HL-60 (cell line): ENCODE measurements at regions not wholly inside any gene's neighbourhood (a gene's known extent, or its start where the extent isn't known, plus 50 kb on each side); places are given as distances from the start of the nearest gene placed in this dataset.

ENCODE experiments used
- DNase-seq, 2 experiments: peaks; one replicate each; pipeline ENCODE4 v3.0.0-alpha.2; 2010 to 2020; ENCODE audit warnings: low read depth in 1 of 2, low spot score in 1 of 2
- H3K27ac ChIP-seq: fragments of 250-450 bp; sonication (Bioruptor Pico); replicated peaks from 2 replicates; pipeline ENCODE4 v1.5.1; 2020; ENCODE audit warnings: mild to moderate bottlenecking, moderate library complexity
- H3K27me3 ChIP-seq: fragments of 250-450 bp; sonication (Bioruptor Pico); 2 replicates; pipeline ENCODE4 v1.5.1; 2021; ENCODE audit warnings: mild to moderate bottlenecking, moderate library complexity; ENCODE audit not compliant: insufficient read depth, poor library complexity, severe bottlenecking
- H3K4me3 ChIP-seq: replicated peaks from 2 replicates; pipeline ENCODE4 v1.5.1; 2011; ENCODE audit warnings: mild to moderate bottlenecking, control low read depth, low read length; ENCODE audit not compliant: insufficient read depth
- CTCF ChIP-seq: IDR thresholded peaks from one replicate; pipeline ENCODE4 v1.5.1; 2011; ENCODE audit warnings: low read length, control low read depth, inconsistent platforms; ENCODE audit not compliant: insufficient read depth
- GABPA ChIP-seq: IDR thresholded peaks from 2 replicates; pipeline ENCODE4 v1.6.1; 2012; ENCODE audit warnings: low read depth
- POLR2AphosphoS5 ChIP-seq: IDR thresholded peaks from 2 replicates; pipeline ENCODE4 v1.6.1; 2012; ENCODE audit warnings: low read depth
- REST ChIP-seq: IDR thresholded peaks from 2 replicates; pipeline ENCODE4 v1.6.1; 2012; ENCODE audit warnings: low read depth; ENCODE audit not compliant: insufficient replicate concordance
- SPI1 ChIP-seq: IDR thresholded peaks from 2 replicates; pipeline ENCODE4 v1.6.1; 2012; ENCODE audit warnings: low read depth, mild to moderate bottlenecking, borderline replicate concordance

GRCh38 chr18:77772177-77772576 is 522.5 kb downstream of the GALR1 start:
- no peak for TF ChIP-seq SPI1
- TF ChIP-seq CTCF: no peak
- no peak for TF ChIP-seq REST
- TF ChIP-seq GABPA: no peak
- no peak for TF ChIP-seq POLR2AphosphoS5
- H3K27ac ChIP-seq: no peak overlapping the region
- DNase-seq: no peak
- H3K27me3 ChIP-seq: no peaks in the 10 kb centered on the region
- no peak overlapping the region for H3K4me3 ChIP-seq

GRCh38 chr18:77776104-77776503 is 526.5 kb downstream of the GALR1 start:
- TF ChIP-seq REST (no peak), SPI1 (no peak), GABPA (no peak), POLR2AphosphoS5 (no peak), CTCF (no peak)
- H3K27me3 ChIP-seq: no peaks in the 10 kb centered on the region
- H3K27ac ChIP-seq: no peak overlapping the region
- no peak overlapping the region for H3K4me3 ChIP-seq
- DNase-seq: no peak

- TF ChIP-seq CTCF (no peak), GABPA (no peak), POLR2AphosphoS5 (no peak), REST (no peak), SPI1 (no peak)
- no peak for DNase-seq
- Histone ChIP-seq H3K4me3 (no peak overlapping the region), H3K27ac (no peak overlapping the region), H3K27me3 (no peaks in the 10 kb centered on the region)
Measured at GRCh38 chr18:77777163-77777562, 527.5 kb downstream of the GALR1 start.
